ENCODE measurements at regions not wholly inside any gene's neighbourhood (a gene's known extent, or its start where the extent isn't known, plus 50 kb on each side); places are given as distances from the start of the nearest gene placed in this dataset.

GRCh38 chr1:95924684-95925083, 690.7 kb downstream of the RWDD3 start:
- TF ChIP-seq POLR2A (IDR thresholded peaks at IDR 0.05; ENCODE audit: low read depth, low read length) (no peak), POLR2AphosphoS5 (IDR thresholded peaks at IDR 0.05; ENCODE audit: low read depth, low read length) (no peak), TAF1 (IDR thresholded peaks at IDR 0.05; ENCODE audit: borderline replicate concordance, low read depth, low read length) (no peak)

All from GM12892 (cell line).